Rectal smooth muscle tissue (tissue), 1 donor: ENCODE measurements at regions not wholly inside any gene's neighbourhood (a gene's known extent, or its start where the extent isn't known, plus 50 kb on each side); places are given as distances from the start of the nearest gene placed in this dataset.

Source experiments
- H3K27ac ChIP-seq: one replicate; pipeline ENCODE4 v1.7.0; 2013; ENCODE audit warnings: low read depth, low read length, inconsistent platforms
- H3K27me3 ChIP-seq: one replicate; pipeline ENCODE4 v1.7.0; 2013; ENCODE audit warnings: low read length; ENCODE audit not compliant: control insufficient read depth, insufficient read depth
- H3K36me3 ChIP-seq: one replicate; pipeline ENCODE4 v1.7.0; 2013; ENCODE audit warnings: low read length; ENCODE audit not compliant: control insufficient read depth, insufficient read depth
- H3K4me1 ChIP-seq: one replicate; pipeline ENCODE4 v1.7.0; 2013; ENCODE audit warnings: low read length; ENCODE audit not compliant: control insufficient read depth, insufficient read depth
- H3K4me3 ChIP-seq: one replicate; pipeline ENCODE4 v1.7.0; 2013; ENCODE audit warnings: low read length
- H3K9ac ChIP-seq: one replicate; pipeline ENCODE4 v1.7.0; 2013; ENCODE audit warnings: low read length

- Histone ChIP-seq H3K27ac (no peak overlapping the region), H3K9ac (no peak overlapping the region), H3K27me3 (no peaks in the 10 kb centered on the region)
Observed at GRCh38 chr11:15396778-15397177, 282.1 kb downstream of the INSC start.

GRCh38 chr11:15406851-15407351 lies 292.2 kb downstream of the INSC start:
- Histone ChIP-seq H3K27me3 (no peaks in the 10 kb centered on the region), H3K36me3 (no peaks in the 10 kb centered on the region), H3K27ac (no peak overlapping the region), H3K9ac (no peak overlapping the region), H3K4me3 (no peak overlapping the region), H3K4me1 (no peaks in the 10 kb centered on the region)

More at GRCh38 chr11:15396778-15397177, 282.1 kb downstream of the INSC start:
- Histone ChIP-seq H3K4me3 (no peak overlapping the region), H3K4me1 (no peaks in the 10 kb centered on the region), H3K36me3 (no peaks in the 10 kb centered on the region)

GRCh38 chr11:15412054-15412453 lies 297.3 kb downstream of the INSC start:
- Histone ChIP-seq H3K27ac (no peak overlapping the region), H3K27me3 (no peaks in the 10 kb centered on the region)

GRCh38 chr11:15418921-15419320 lies 304.2 kb downstream of the INSC start:
- Histone ChIP-seq H3K36me3 (no peaks in the 10 kb centered on the region), H3K27ac (no peak overlapping the region), H3K27me3 (no peaks in the 10 kb centered on the region), H3K4me3 (no peak overlapping the region), H3K9ac (no peak overlapping the region), H3K4me1 (no peaks in the 10 kb centered on the region)

More at GRCh38 chr11:15412054-15412453, 297.3 kb downstream of the INSC start:
- no peaks in the 10 kb centered on the region for H3K4me1 ChIP-seq
- H3K9ac ChIP-seq = no peak overlapping the region
- no peaks in the 10 kb centered on the region for H3K36me3 ChIP-seq
- H3K4me3 ChIP-seq = no peak overlapping the region

- H3K4me3 ChIP-seq = no peak overlapping the region
- no peaks in the 10 kb centered on the region for H3K4me1 ChIP-seq
- H3K9ac ChIP-seq = no peak overlapping the region
- no peak overlapping the region for H3K27ac ChIP-seq
- H3K36me3 ChIP-seq = no peaks in the 10 kb centered on the region
- no peaks in the 10 kb centered on the region for H3K27me3 ChIP-seq
Observed at GRCh38 chr11:15419696-15420095, 305.0 kb downstream of the INSC start.

- Histone ChIP-seq H3K4me3 (no peak overlapping the region), H3K36me3 (no peaks in the 10 kb centered on the region), H3K9ac (no peak overlapping the region)
Observed at GRCh38 chr11:15430381-15430780, 315.7 kb downstream of the INSC start.

GRCh38 chr11:15434529-15434928 lies 319.8 kb downstream of the INSC start:
- Histone ChIP-seq H3K4me1 (no peaks in the 10 kb centered on the region), H3K27ac (no peak overlapping the region)

More at GRCh38 chr11:15430381-15430780, 315.7 kb downstream of the INSC start:
- no peaks in the 10 kb centered on the region for H3K27me3 ChIP-seq
- H3K4me1 ChIP-seq = no peaks in the 10 kb centered on the region
- no peak overlapping the region for H3K27ac ChIP-seq

GRCh38 chr11:15446315-15446714 lies 331.6 kb downstream of the INSC start:
- H3K4me1 ChIP-seq = no peaks in the 10 kb centered on the region

More at GRCh38 chr11:15434529-15434928, 319.8 kb downstream of the INSC start:
- Histone ChIP-seq H3K9ac (no peak overlapping the region), H3K36me3 (no peaks in the 10 kb centered on the region), H3K4me3 (no peak overlapping the region), H3K27me3 (no peaks in the 10 kb centered on the region)

GRCh38 chr11:15446929-15447328 lies 332.2 kb downstream of the INSC start:
- Histone ChIP-seq H3K27ac (no peak overlapping the region), H3K36me3 (no peaks in the 10 kb centered on the region), H3K9ac (no peak overlapping the region), H3K4me3 (no peak overlapping the region), H3K4me1 (no peaks in the 10 kb centered on the region), H3K27me3 (no peaks in the 10 kb centered on the region)

More at GRCh38 chr11:15446315-15446714, 331.6 kb downstream of the INSC start:
- Histone ChIP-seq H3K4me3 (no peak overlapping the region), H3K27ac (no peak overlapping the region), H3K36me3 (no peaks in the 10 kb centered on the region), H3K27me3 (no peaks in the 10 kb centered on the region), H3K9ac (no peak overlapping the region)

GRCh38 chr11:15451713-15452112 lies 337.0 kb downstream of the INSC start:
- H3K4me3 ChIP-seq = no peak overlapping the region
- no peak overlapping the region for H3K9ac ChIP-seq
- no peaks in the 10 kb centered on the region for H3K4me1 ChIP-seq
- no peak overlapping the region for H3K27ac ChIP-seq
- H3K27me3 ChIP-seq = no peaks in the 10 kb centered on the region
- no peaks in the 10 kb centered on the region for H3K36me3 ChIP-seq

- Histone ChIP-seq H3K4me1 (no peaks in the 10 kb centered on the region), H3K36me3 (no peaks in the 10 kb centered on the region), H3K27me3 (no peaks in the 10 kb centered on the region), H3K4me3 (no peak overlapping the region), H3K27ac (no peak overlapping the region), H3K9ac (no peak overlapping the region)
Observed at GRCh38 chr11:15453211-15453765, 338.6 kb downstream of the INSC start.

- H3K36me3 ChIP-seq = no peaks in the 10 kb centered on the region
- no peaks in the 10 kb centered on the region for H3K27me3 ChIP-seq
- H3K9ac ChIP-seq = no peak overlapping the region
- H3K4me1 ChIP-seq = no peaks in the 10 kb centered on the region
- no peak overlapping the region for H3K27ac ChIP-seq
- no peak overlapping the region for H3K4me3 ChIP-seq
Observed at GRCh38 chr11:15468466-15468865, 353.7 kb downstream of the INSC start.
